Right lobe of liver (tissue), 4 donors: ENCODE measurements at regions not wholly inside any gene's neighbourhood (a gene's known extent, or its start where the extent isn't known, plus 50 kb on each side); places are given as distances from the start of the nearest gene placed in this dataset.

Source experiments
- CTCF ChIP-seq, 4 donors: fragments of 200-600 bp in 3 of 4; fragments of 450-650 bp in 1 of 4; IDR thresholded peaks; one replicate each; pipeline versions ENCODE4 v1.5.1 to v1.8.0; 2016 to 2022; ENCODE audit warnings: antibody characterized with exemption in 4 of 4, mild to moderate bottlenecking in 2 of 4
- POLR2A ChIP-seq: fragments of 450-650 bp; IDR thresholded peaks from one replicate; pipeline ENCODE4 v1.6.1; 2017; ENCODE audit warnings: antibody characterized with exemption, mild to moderate bottlenecking
- donor health status: DM: no; HTN: no; CAD: no.
- donor health status: DM: no; HTN: no; CAD: no.
- donor health status: DM: no; HTN: yes; CAD: no.

GRCh38 chr10:26626066-26626465 lies 71.4 kb upstream of the PDSS1 start:
- TF ChIP-seq CTCF (IDR thresholded peaks at IDR 0.05) (no peak), POLR2A (no peak)
